ENCODE measurements at regions not wholly inside any gene's neighbourhood (a gene's known extent, or its start where the extent isn't known, plus 50 kb on each side); places are given as distances from the start of the nearest gene placed in this dataset.
"Not testable (repeated sequence)": the region's sequence is repeated elsewhere in the genome, so short reads cannot be mapped to it uniquely, and the experiment has no call there.

DNA sequence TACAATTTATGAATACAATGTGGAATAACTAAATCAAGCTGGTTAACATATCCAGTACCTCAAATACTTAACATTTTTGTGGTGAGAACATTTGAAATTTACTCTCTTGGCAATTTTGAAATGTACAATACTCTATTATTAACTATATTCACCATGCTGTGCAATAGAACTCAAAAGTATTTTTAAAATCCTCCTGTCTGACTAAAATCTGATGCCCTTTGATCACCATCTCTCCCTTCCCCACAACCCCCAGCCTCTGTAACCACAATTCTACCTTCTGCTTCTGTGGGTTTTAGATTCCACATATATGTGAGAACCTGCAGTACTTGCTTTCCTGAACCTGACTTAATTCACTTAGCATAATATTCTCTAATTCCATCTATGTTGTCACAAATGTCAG is 71.6 kb upstream of the ALOX12 start:
- peaks cover 0 to 14% (median 12%) of the 10 kb centered on the region in 3 donors for H3K4me1 Mint-ChIP-seq
- peaks cover 0 to 11% (median 3%) of the 10 kb centered on the region in 3 donors for H3K27me3 Mint-ChIP-seq
- ATAC-seq (ENCODE audit: low read depth in 2 of 2): no peak
- DNase-seq: no peak
- peaks cover 0 to 9% of the 10 kb centered on the region in 2 donors for H3K36me3 Mint-ChIP-seq
- H3K27ac Mint-ChIP-seq: no peak overlapping the region
- H3K4me3 Mint-ChIP-seq: no peak overlapping the region
- H3K9me3 Mint-ChIP-seq: no peaks in the 10 kb centered on the region

DNA sequence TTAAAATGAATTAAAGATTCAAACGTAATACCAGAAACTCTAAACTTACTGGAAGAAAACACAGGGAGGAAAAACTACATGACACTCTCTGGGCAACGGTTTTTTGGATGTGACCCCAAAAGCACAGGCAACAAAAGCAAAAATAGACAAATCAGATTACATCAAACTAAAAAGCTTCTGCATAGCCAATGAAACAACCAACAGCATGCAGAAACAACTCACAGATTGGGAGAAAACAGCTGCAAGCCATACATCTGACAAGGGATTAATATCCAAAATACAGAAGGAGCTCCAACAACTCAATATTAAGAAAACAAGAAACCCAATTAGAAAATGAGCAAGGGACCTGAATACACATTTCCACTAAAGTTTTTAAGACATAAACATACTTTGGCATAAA is 69.2 kb upstream of the ALOX12 start:
- H3K27ac Mint-ChIP-seq: peak overlapping the region in 1 of 6 donors; percentile 7

GRCh38 chr17:6927290-6928126 is 68.3 kb upstream of the ALOX12 start:
- H3K36me3 Mint-ChIP-seq: peaks cover 0 to 4% of the 10 kb centered on the region in 2 donors
- H3K4me1 Mint-ChIP-seq: peaks cover 0 to 12% (median 8%) of the 10 kb centered on the region in 3 donors
- no peak for DNase-seq
- ATAC-seq (ENCODE audit: low read depth in 2 of 2): no peak
- no peak overlapping the region for H3K27ac Mint-ChIP-seq
- peaks cover 0 to 3% (median 0%) of the 10 kb centered on the region in 7 donors for H3K9me3 Mint-ChIP-seq
- H3K27me3 Mint-ChIP-seq: peaks cover 0 to 3% (median 0%) of the 10 kb centered on the region in 3 donors
- H3K4me3 Mint-ChIP-seq: no peak overlapping the region

More for the DNA sequence above, 69.2 kb upstream of the ALOX12 start:
- no peak for DNase-seq
- H3K36me3 Mint-ChIP-seq: peaks cover 0 to 4% of the 10 kb centered on the region in 2 donors
- H3K4me3 Mint-ChIP-seq: no peak overlapping the region
- peaks cover 0 to 3% (median 0%) of the 10 kb centered on the region in 3 donors for H3K27me3 Mint-ChIP-seq
- H3K9me3 Mint-ChIP-seq: peaks cover 0 to 3% (median 0%) of the 10 kb centered on the region in 7 donors
- H3K4me1 Mint-ChIP-seq: peaks cover 0 to 14% (median 12%) of the 10 kb centered on the region in 3 donors
- no peak for ATAC-seq (ENCODE audit: low read depth in 2 of 2)

- Mint-ChIP-seq H3K4me3 (no peak overlapping the region), H3K36me3 (peaks cover 0 to 4% of the 10 kb centered on the region in 2 donors), H3K27ac (no peak overlapping the region), H3K4me1 (peaks cover 0 to 5% (median 4%) of the 10 kb centered on the region in 3 donors), H3K27me3 (peaks cover 0 to 3% (median 0%) of the 10 kb centered on the region in 3 donors), H3K9me3 (peaks cover 0 to 3% (median 0%) of the 10 kb centered on the region in 7 donors)
- no peak for DNase-seq
- no peak for ATAC-seq (ENCODE audit: low read depth in 2 of 2)
Observed at GRCh38 chr17:6928193-6928592, 67.7 kb upstream of the ALOX12 start.

- no peak for ATAC-seq (ENCODE audit: low read depth in 2 of 2)
- peaks cover 0 to 2% (median under 1%) of the 10 kb centered on the region in 3 donors for H3K4me1 Mint-ChIP-seq
Observed at GRCh38 chr17:6930749-6931148, 65.1 kb upstream of the ALOX12 start.

GRCh38 chr17:6934544-6934943 is 61.3 kb upstream of the ALOX12 start:
- H3K27me3 Mint-ChIP-seq; DNase-seq; ATAC-seq (ENCODE audit: low read depth in 2 of 2); H3K4me1 Mint-ChIP-seq; H3K4me3 Mint-ChIP-seq; H3K36me3 Mint-ChIP-seq; H3K27ac Mint-ChIP-seq: not testable (repeated sequence)
- H3K9me3 Mint-ChIP-seq: peaks cover 0 to 11% (median 6%) of the 10 kb centered on the region in 7 donors

More at GRCh38 chr17:6930749-6931148, 65.1 kb upstream of the ALOX12 start:
- no peak for DNase-seq
- no peak overlapping the region for H3K27ac Mint-ChIP-seq
- peaks cover 0 to 11% (median 6%) of the 10 kb centered on the region in 7 donors for H3K9me3 Mint-ChIP-seq
- no peaks in the 10 kb centered on the region for H3K36me3 Mint-ChIP-seq
- no peaks in the 10 kb centered on the region for H3K27me3 Mint-ChIP-seq
- H3K4me3 Mint-ChIP-seq: no peak overlapping the region

DNA sequence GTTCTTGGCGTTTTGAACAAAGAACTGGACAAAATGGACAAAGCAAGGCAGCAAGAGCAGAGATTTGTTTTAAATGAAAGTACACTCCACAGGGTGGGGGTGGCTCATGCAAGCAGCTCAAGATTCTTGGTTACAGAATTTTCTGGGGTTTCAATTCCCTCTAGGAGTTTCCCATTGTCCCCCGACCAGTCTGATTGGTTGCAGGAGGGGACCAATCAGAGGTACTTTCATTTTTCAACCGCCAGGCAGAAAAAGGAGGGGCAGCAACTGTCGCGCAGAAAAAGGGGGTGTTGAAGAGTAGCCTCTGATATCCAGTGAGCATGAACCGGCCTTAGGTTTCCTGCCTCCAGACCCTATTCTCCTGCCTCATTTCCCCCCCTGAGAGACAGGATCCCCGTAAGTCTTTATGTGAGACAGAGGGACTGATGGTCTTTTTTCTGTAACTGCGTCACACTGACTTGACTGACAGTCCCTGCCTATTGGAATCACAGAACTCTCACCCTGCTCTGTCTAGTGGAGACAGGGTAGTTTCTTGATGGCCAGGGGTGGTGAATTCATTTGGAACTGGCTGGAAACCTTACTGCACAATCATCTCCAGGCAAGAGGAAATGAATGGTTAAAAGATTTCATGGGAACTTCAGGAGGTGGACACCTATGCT is 59.4 kb upstream of the ALOX12 start:
- peak; percentile 40 for DNase-seq
- H3K4me3 Mint-ChIP-seq: peak overlapping the region; percentile 45 to 77 (median 74)
- peaks cover 0 to 11% (median 6%) of the 10 kb centered on the region in 7 donors for H3K9me3 Mint-ChIP-seq
- peak overlapping the region in 5 of 6 donors; percentile 11 to 79 (median 54) for H3K27ac Mint-ChIP-seq
- no peaks in the 10 kb centered on the region for H3K27me3 Mint-ChIP-seq
- H3K36me3 Mint-ChIP-seq: no peaks in the 10 kb centered on the region
- H3K4me1 Mint-ChIP-seq: peaks cover 0 to 15% (median 6%) of the 10 kb centered on the region in 3 donors
- ATAC-seq (ENCODE audit: low read depth in 2 of 2): peak; percentile 85 to 91

DNA sequence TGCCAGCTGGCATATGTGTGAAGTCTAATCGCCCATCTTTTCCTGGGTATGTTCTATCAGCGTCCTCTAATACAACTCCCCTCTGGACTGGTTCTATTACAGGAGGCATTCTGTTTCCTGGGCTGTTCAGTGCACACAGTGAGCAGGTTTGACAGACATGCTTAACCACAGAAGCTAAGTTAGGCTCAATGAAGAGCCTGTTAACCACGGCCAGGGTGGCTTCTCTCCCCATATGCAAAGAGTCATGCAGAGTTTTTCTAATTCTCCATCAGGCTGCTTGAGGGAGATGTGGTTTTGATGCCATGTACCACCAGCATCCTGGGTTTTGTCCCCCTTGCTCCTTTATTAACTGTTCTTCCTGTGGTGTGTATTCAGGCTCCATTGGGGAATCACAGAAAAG is 57.2 kb upstream of the ALOX12 start:
- Mint-ChIP-seq H3K9me3 (peaks cover 0 to 11% (median 4%) of the 10 kb centered on the region in 7 donors), H3K4me1 (peaks cover 0 to 15% (median 6%) of the 10 kb centered on the region in 3 donors), H3K36me3 (no peaks in the 10 kb centered on the region), H3K27ac (peak overlapping the region in 1 of 6 donors; percentile 56), H3K27me3 (no peaks in the 10 kb centered on the region), H3K4me3 (no peak overlapping the region)
- ATAC-seq (ENCODE audit: low read depth in 2 of 2): no peak
- DNase-seq: no peak

GRCh38 chr17:6940186-6940649 is 55.6 kb upstream of the ALOX12 start:
- H3K36me3 Mint-ChIP-seq: no peaks in the 10 kb centered on the region
- H3K4me1 Mint-ChIP-seq: peaks cover 0 to 15% (median 6%) of the 10 kb centered on the region in 3 donors
- DNase-seq (no peak), ATAC-seq (ENCODE audit: low read depth in 2 of 2) (no peak)
- H3K27me3 Mint-ChIP-seq: no peaks in the 10 kb centered on the region
- H3K4me3 Mint-ChIP-seq: peak overlapping the region in 3 of 8 donors; percentile 37 to 61 (median 48)
- H3K27ac Mint-ChIP-seq: peak overlapping the region in 2 of 6 donors; percentile 40 to 89
- H3K9me3 Mint-ChIP-seq: peaks cover 0 to 4% (median 0%) of the 10 kb centered on the region in 7 donors

DNA sequence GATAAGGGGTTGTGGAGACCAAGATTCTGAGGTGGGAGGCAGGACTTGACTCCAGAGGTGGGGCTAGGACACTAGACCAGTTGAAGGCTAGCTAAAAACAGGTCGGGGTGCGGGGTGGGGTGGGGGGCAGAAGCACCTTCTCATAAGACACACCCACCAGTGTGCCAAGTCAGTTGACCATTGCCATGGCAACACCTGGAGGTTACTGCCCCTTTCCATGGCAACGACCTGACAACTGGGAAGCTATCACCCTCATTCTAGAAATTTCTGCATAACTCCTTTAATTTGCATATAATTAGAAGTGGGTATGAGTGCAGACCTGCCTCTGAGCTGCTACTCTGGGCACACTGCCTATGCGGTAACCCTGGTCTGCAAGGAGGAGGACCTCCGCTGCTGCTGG is 53.9 kb upstream of the ALOX12 start:
- no peak for DNase-seq
- Mint-ChIP-seq H3K27me3 (no peaks in the 10 kb centered on the region), H3K36me3 (no peaks in the 10 kb centered on the region), H3K27ac (no peak overlapping the region), H3K4me1 (peaks cover 0 to 6% (median 0%) of the 10 kb centered on the region in 3 donors), H3K4me3 (no peak overlapping the region), H3K9me3 (peaks cover 0 to 2% (median 0%) of the 10 kb centered on the region in 7 donors)
- no peak for ATAC-seq (ENCODE audit: low read depth in 2 of 2)

DNA sequence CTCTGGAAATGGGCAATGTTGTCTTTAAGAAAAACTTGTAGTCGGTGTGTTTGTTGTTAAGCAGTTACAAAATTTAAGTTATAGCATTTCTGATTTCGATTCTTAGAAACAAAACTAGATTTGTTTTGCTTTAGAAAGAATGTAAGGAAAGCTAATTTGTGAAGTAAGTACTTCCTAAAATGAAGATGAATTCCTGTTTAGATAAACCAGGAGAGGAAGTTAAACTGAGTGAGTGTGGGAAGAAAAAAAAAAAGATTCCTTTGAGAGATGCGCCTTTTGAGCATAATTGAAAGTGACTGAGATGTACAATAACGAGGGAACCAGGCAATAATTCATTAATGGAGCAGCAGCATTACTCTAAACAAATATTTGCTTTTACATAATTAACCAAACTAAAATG is 52.4 kb upstream of the ALOX12 start:
- H3K9me3 Mint-ChIP-seq: peaks cover 0 to 2% (median 0%) of the 10 kb centered on the region in 7 donors
- no peak overlapping the region for H3K27ac Mint-ChIP-seq
- no peak for DNase-seq
- no peak overlapping the region for H3K4me3 Mint-ChIP-seq
- H3K4me1 Mint-ChIP-seq: peaks cover 0 to 6% (median 0%) of the 10 kb centered on the region in 3 donors
- H3K36me3 Mint-ChIP-seq: no peaks in the 10 kb centered on the region
- no peak for ATAC-seq (ENCODE audit: low read depth in 2 of 2)
- H3K27me3 Mint-ChIP-seq: no peaks in the 10 kb centered on the region
